CD4-positive, alpha-beta T cell (primary cell): ENCODE measurements at regions not wholly inside any gene's neighbourhood (a gene's known extent, or its start where the extent isn't known, plus 50 kb on each side); places are given as distances from the start of the nearest gene placed in this dataset.

Experiments
- ATAC-seq: fragments of 200-7000 bp; cut with Tn5 transposase; one replicate; pipeline ENCODE4 v1.10.0; 2022; ENCODE audit warnings: mild to moderate bottlenecking; ENCODE audit not compliant: poor library complexity
- CTCF ChIA-PET: fragments of 350-600 bp; sonication (Branson Sonifier 250); formaldehyde crosslinking; loops from one replicate; lab custom pipeline; 2021; ENCODE audit warnings: antibody characterized with exemption, inconsistent platforms; lab: Charles Lee
- POLR2A ChIA-PET: fragments of 350-600 bp; sonication (Branson Sonifier 250); formaldehyde crosslinking; loops from one replicate; lab custom pipeline; 2021; ENCODE audit warnings: antibody characterized with exemption, inconsistent platforms; lab: Charles Lee
- DNase-seq, 14 experiments: peaks; one replicate each; pipeline ENCODE4 v3.0.0-alpha.2; 2013 to 2020; ENCODE audit warnings: mixed read lengths in 2 of 14
- H3K27ac ChIP-seq, 2 donors: one replicate each; pipeline versions ENCODE4 v1.5.1 to v1.7.0; 2013; ENCODE audit warnings: low read length in 2 of 2, low read depth in 1 of 2, mild to moderate bottlenecking in 1 of 2
- H3K27me3 ChIP-seq, 2 experiments: 1 replicate in 1 of 2; 2 replicates in 1 of 2; pipeline versions ENCODE4 v1.6.1 to v1.7.0; 2013; ENCODE audit warnings: low read length in 2 of 2, control low read depth in 1 of 2, mild to moderate bottlenecking in 1 of 2, moderate library complexity in 1 of 2; ENCODE audit not compliant: insufficient read depth in 2 of 2, control insufficient read depth in 1 of 2
- H3K36me3 ChIP-seq: one replicate; pipeline ENCODE4 v1.6.1; 2013; ENCODE audit warnings: low read length, control low read depth; ENCODE audit not compliant: insufficient read depth
- H3K4me1 ChIP-seq: one replicate; pipeline ENCODE4 v1.6.1; 2013; ENCODE audit warnings: low read length, control low read depth; ENCODE audit not compliant: insufficient read depth
- H3K4me3 ChIP-seq: one replicate; pipeline ENCODE4 v1.5.1; 2013; ENCODE audit warnings: mild to moderate bottlenecking, low read length, moderate library complexity
- H3K9me3 ChIP-seq, 2 experiments: 1 replicate in 1 of 2; 2 replicates in 1 of 2; pipeline versions ENCODE4 v1.6.1 to v1.7.0; 2013; ENCODE audit warnings: low read length in 2 of 2, mild to moderate bottlenecking in 2 of 2, control low read depth in 1 of 2, moderate library complexity in 1 of 2; ENCODE audit not compliant: control insufficient read depth in 1 of 2, insufficient read depth in 1 of 2
- H3K27ac Mint-ChIP-seq: one replicate; pipeline ENCODE4 v1.8.0; 2020; ENCODE audit warnings: mixed read lengths
- H3K27me3 Mint-ChIP-seq: one replicate; pipeline ENCODE4 v1.8.0; 2021; ENCODE audit warnings: mixed read lengths
- H3K36me3 Mint-ChIP-seq: one replicate; pipeline ENCODE4 v1.8.0; 2021; ENCODE audit warnings: low read depth, mixed read lengths
- H3K4me1 Mint-ChIP-seq: one replicate; pipeline ENCODE4 v1.8.0; 2021; ENCODE audit warnings: low read depth, mixed read lengths
- H3K4me3 Mint-ChIP-seq: one replicate; pipeline ENCODE4 v1.8.0; 2020; ENCODE audit warnings: mild to moderate bottlenecking, mixed read lengths
- H3K9me3 Mint-ChIP-seq: one replicate; pipeline ENCODE4 v1.8.0; 2020; ENCODE audit warnings: mixed read lengths
- CTCF ChIP-seq: fragments of 200-600 bp; IDR thresholded peaks from one replicate; pipeline ENCODE4 v1.8.0; 2022; ENCODE audit warnings: antibody characterized with exemption, mild to moderate bottlenecking
- intact Hi-C, 2 experiments: fragments of 100-400 bp; cut with DNase I in 1 of 2; cut with micrococcal nuclease in 1 of 2; formaldehyde crosslinking; loops; one replicate each; pipeline versions ENCODE4 v1.15.1 to v1.9.0; 2023 to 2025; cut with DNase I, micrococcal nuclease

DNA sequence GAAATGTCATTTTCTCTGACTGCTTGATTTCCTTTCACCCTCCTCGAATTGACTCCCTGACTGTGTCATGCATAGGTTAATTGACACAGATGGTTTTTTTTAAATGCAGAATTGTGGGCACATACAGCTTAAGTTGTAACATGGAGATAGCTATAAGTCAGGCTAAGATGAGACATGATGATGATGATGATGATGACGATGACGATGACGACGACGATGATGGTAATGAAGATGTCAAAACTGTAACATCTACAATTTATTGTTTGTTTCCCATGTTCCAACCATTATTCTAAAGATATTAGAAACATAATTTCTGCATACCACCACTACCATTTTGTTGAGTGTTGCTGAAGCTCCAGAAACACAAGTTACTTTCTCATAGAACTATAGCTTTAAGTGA, 1232.8 kb downstream of the XPNPEP1 start:
- CTCF ChIA-PET = no interaction called here
- no peak overlapping the region for H3K4me3 Mint-ChIP-seq

DNA sequence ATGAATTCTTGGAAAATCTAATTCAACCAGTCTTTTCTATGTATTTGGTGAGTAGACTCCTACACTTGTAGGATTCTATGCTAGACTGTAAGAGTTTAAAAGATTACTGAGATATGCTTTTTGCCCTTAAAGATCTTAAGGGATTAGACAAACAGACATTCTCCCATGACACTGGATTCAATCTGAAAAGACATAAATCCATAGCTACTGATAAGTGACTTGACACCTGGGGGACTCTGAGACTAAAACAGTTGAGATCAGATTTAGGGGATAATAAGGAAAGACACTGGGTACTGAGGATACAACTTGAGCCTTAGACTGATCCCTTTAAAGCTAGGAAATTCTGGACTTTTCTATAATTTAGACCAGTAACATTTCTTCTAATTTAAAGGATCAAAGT, 1233.4 kb downstream of the XPNPEP1 start:
- Histone ChIP-seq H3K9me3 (peaks cover 0 to 7% of the 10 kb centered on the region in 2 experiments), H3K27ac (no peak overlapping the region), H3K4me1 (no peaks in the 10 kb centered on the region), H3K4me3 (no peak overlapping the region), H3K27me3 (no peaks in the 10 kb centered on the region), H3K36me3 (no peaks in the 10 kb centered on the region)
- Mint-ChIP-seq H3K4me3 (no peak overlapping the region), H3K36me3 (no peaks in the 10 kb centered on the region), H3K27ac (no peak overlapping the region), H3K27me3 (no peaks in the 10 kb centered on the region), H3K9me3 (peaks cover 8% of the 10 kb centered on the region), H3K4me1 (no peaks in the 10 kb centered on the region)
- intact Hi-C loops = no loop called here
- ChIA-PET CTCF (no interaction called here), POLR2A (no interaction called here)
- ATAC-seq (no peak), DNase-seq (no peak)
- TF ChIP-seq CTCF = no peak

More for the DNA sequence above, 1232.8 kb downstream of the XPNPEP1 start:
- Histone ChIP-seq H3K4me1 (no peaks in the 10 kb centered on the region), H3K4me3 (no peak overlapping the region), H3K27ac (no peak overlapping the region), H3K36me3 (no peaks in the 10 kb centered on the region), H3K9me3 (peaks cover 0 to 7% of the 10 kb centered on the region in 2 experiments), H3K27me3 (no peaks in the 10 kb centered on the region)
- DNase-seq (no peak), ATAC-seq (no peak)
- H3K36me3 Mint-ChIP-seq = no peaks in the 10 kb centered on the region
- no peaks in the 10 kb centered on the region for H3K27me3 Mint-ChIP-seq
- H3K27ac Mint-ChIP-seq = no peak overlapping the region
- H3K9me3 Mint-ChIP-seq = peaks cover 8% of the 10 kb centered on the region
- H3K4me1 Mint-ChIP-seq = no peaks in the 10 kb centered on the region
- intact Hi-C loops = no loop called here
- no peak for TF ChIP-seq CTCF
- POLR2A ChIA-PET = no interaction called here

- H3K4me1 Mint-ChIP-seq = no peaks in the 10 kb centered on the region
- ChIA-PET POLR2A (no interaction called here), CTCF (no interaction called here)
- H3K27ac Mint-ChIP-seq = no peak overlapping the region
- no peak overlapping the region for H3K4me3 Mint-ChIP-seq
- H3K9me3 Mint-ChIP-seq = peaks cover 13% of the 10 kb centered on the region
- Histone ChIP-seq H3K27me3 (no peaks in the 10 kb centered on the region), H3K9me3 (peaks cover 0 to 3% of the 10 kb centered on the region in 2 experiments), H3K4me1 (no peaks in the 10 kb centered on the region), H3K36me3 (no peaks in the 10 kb centered on the region), H3K27ac (no peak overlapping the region), H3K4me3 (no peak overlapping the region)
- DNase-seq (no peak), ATAC-seq (no peak)
- no peaks in the 10 kb centered on the region for H3K27me3 Mint-ChIP-seq
- TF ChIP-seq CTCF = no peak
- H3K36me3 Mint-ChIP-seq = no peaks in the 10 kb centered on the region
- intact Hi-C loops = no loop called here
Measured at GRCh38 chr10:108688314-108688713, 1235.0 kb downstream of the XPNPEP1 start.
